ENCODE measurements at regions not wholly inside any gene's neighbourhood (a gene's known extent, or its start where the extent isn't known, plus 50 kb on each side); places are given as distances from the start of the nearest gene placed in this dataset.

- H3K27ac Mint-ChIP-seq = no peak overlapping the region
- TF ChIP-seq CTCF (IDR thresholded peaks at IDR 0.05) = no peak
- no peaks in the 10 kb centered on the region for H3K36me3 ChIP-seq (ENCODE audit: control insufficient read depth, insufficient read depth, low read length)
These were observed 183.6 kb upstream of the DLGAP1 start for GRCh38 chr18:4638680-4639079.

GRCh38 chr18:4637876-4638275 lies 182.8 kb upstream of the DLGAP1 start:
- no peak for ATAC-seq
- no peak for DNase-seq
- peaks cover 7% of the 10 kb centered on the region for H3K9me3 ChIP-seq (ENCODE audit: control insufficient read depth, insufficient read depth, low read length)
- intact Hi-C loops (cut with micrococcal nuclease) = no loop called here
- no peaks in the 10 kb centered on the region for H3K36me3 ChIP-seq (ENCODE audit: control insufficient read depth, insufficient read depth, low read length)
- no peak overlapping the region for H3K27ac ChIP-seq (ENCODE audit: low read length)
- Mint-ChIP-seq H3K4me3 (no peak overlapping the region), H3K27me3 (ENCODE audit: low read depth in 2 of 2) (no peaks in the 10 kb centered on the region), H3K9me3 (peaks cover 14 to 24% of the 10 kb centered on the region in 2 donors), H3K27ac (no peak overlapping the region), H3K36me3 (peaks cover under 1% of the 10 kb centered on the region), H3K4me1 (no peaks in the 10 kb centered on the region)
- no peak for TF ChIP-seq CTCF (IDR thresholded peaks at IDR 0.05)
- WGBS (ENCODE audit: insufficient coverage) = 85% methylated on average over 4 of the region's 4 CpGs
- H3K4me1 ChIP-seq (ENCODE audit: control insufficient read depth, insufficient read depth, low read length) = no peaks in the 10 kb centered on the region
- no peaks in the 10 kb centered on the region for H3K27me3 ChIP-seq (ENCODE audit: control insufficient read depth, insufficient read depth, low read length)
- H3K4me3 ChIP-seq (ENCODE audit: low read length) = no peak overlapping the region

More at GRCh38 chr18:4638680-4639079, 183.6 kb upstream of the DLGAP1 start:
- Histone ChIP-seq H3K27me3 (ENCODE audit: control insufficient read depth, insufficient read depth, low read length) (no peaks in the 10 kb centered on the region), H3K27ac (ENCODE audit: low read length) (no peak overlapping the region), H3K4me3 (ENCODE audit: low read length) (no peak overlapping the region), H3K9me3 (ENCODE audit: control insufficient read depth, insufficient read depth, low read length) (peaks cover 6% of the 10 kb centered on the region), H3K4me1 (ENCODE audit: control insufficient read depth, insufficient read depth, low read length) (no peaks in the 10 kb centered on the region)
- Mint-ChIP-seq H3K9me3 (peaks cover 13 to 25% of the 10 kb centered on the region in 2 donors), H3K4me3 (no peak overlapping the region), H3K36me3 (no peaks in the 10 kb centered on the region), H3K4me1 (no peaks in the 10 kb centered on the region), H3K27me3 (ENCODE audit: low read depth in 2 of 2) (no peaks in the 10 kb centered on the region)
- DNase-seq = no peak
- intact Hi-C loops (cut with micrococcal nuclease) = no loop called here
- no peak for ATAC-seq
- WGBS (ENCODE audit: insufficient coverage) = 96% methylated on average over 6 of the region's 6 CpGs

GRCh38 chr18:4636967-4637366 lies 181.9 kb upstream of the DLGAP1 start:
- DNase-seq (no peak), ATAC-seq (no peak)
- no peak for TF ChIP-seq CTCF (IDR thresholded peaks at IDR 0.05)
- intact Hi-C loops (cut with micrococcal nuclease) = no loop called here
- H3K27ac ChIP-seq (ENCODE audit: low read length) = no peak overlapping the region
- H3K27me3 ChIP-seq (ENCODE audit: control insufficient read depth, insufficient read depth, low read length) = no peaks in the 10 kb centered on the region
- Mint-ChIP-seq H3K4me1 (no peaks in the 10 kb centered on the region), H3K4me3 (no peak overlapping the region), H3K27ac (no peak overlapping the region), H3K36me3 (peaks cover 7% of the 10 kb centered on the region), H3K27me3 (ENCODE audit: low read depth in 2 of 2) (no peaks in the 10 kb centered on the region), H3K9me3 (peaks cover 18 to 31% of the 10 kb centered on the region in 2 donors)
- H3K9me3 ChIP-seq (ENCODE audit: control insufficient read depth, insufficient read depth, low read length) = peaks cover 10% of the 10 kb centered on the region
- WGBS (ENCODE audit: insufficient coverage) = 6% methylated on average over 2 of the region's 4 CpGs
- no peaks in the 10 kb centered on the region for H3K36me3 ChIP-seq (ENCODE audit: control insufficient read depth, insufficient read depth, low read length)
- no peaks in the 10 kb centered on the region for H3K4me1 ChIP-seq (ENCODE audit: control insufficient read depth, insufficient read depth, low read length)
- no peak overlapping the region for H3K4me3 ChIP-seq (ENCODE audit: low read length)

- Histone ChIP-seq H3K36me3 (ENCODE audit: control insufficient read depth, insufficient read depth, low read length) (no peaks in the 10 kb centered on the region), H3K4me1 (ENCODE audit: control insufficient read depth, insufficient read depth, low read length) (no peaks in the 10 kb centered on the region), H3K27me3 (ENCODE audit: control insufficient read depth, insufficient read depth, low read length) (no peaks in the 10 kb centered on the region), H3K4me3 (ENCODE audit: low read length) (no peak overlapping the region), H3K27ac (ENCODE audit: low read length) (no peak overlapping the region), H3K9me3 (ENCODE audit: control insufficient read depth, insufficient read depth, low read length) (peaks cover 11% of the 10 kb centered on the region)
- Mint-ChIP-seq H3K4me3 (no peak overlapping the region), H3K9me3 (peaks cover 11 to 38% of the 10 kb centered on the region in 2 donors), H3K27ac (no peak overlapping the region), H3K4me1 (no peaks in the 10 kb centered on the region), H3K27me3 (ENCODE audit: low read depth in 2 of 2) (no peaks in the 10 kb centered on the region), H3K36me3 (peaks cover 7% of the 10 kb centered on the region)
- intact Hi-C loops (cut with micrococcal nuclease) = no loop called here
- no peak for TF ChIP-seq CTCF (IDR thresholded peaks at IDR 0.05)
- ATAC-seq (no peak), DNase-seq (no peak)
- 88% methylated on average over 6 of the region's 6 CpGs for WGBS (ENCODE audit: insufficient coverage)
These were observed 176.1 kb upstream of the DLGAP1 start for GRCh38 chr18:4631239-4631638.

Measured in natural killer cell (primary cell).